Endothelial cell of umbilical vein (primary cell): ENCODE measurements at regions not wholly inside any gene's neighbourhood (a gene's known extent, or its start where the extent isn't known, plus 50 kb on each side); places are given as distances from the start of the nearest gene placed in this dataset.

Experiments used
- BruUV-seq: library from RNA; stranded (reverse); fragments of 400-500 nt; replicated peaks from 2 replicates; lab custom pipeline; 2021; lab: Mats Ljungman, UMichigan
- CTCF ChIA-PET: fragments of 300-600, 350-600 bp; sonication (Branson Sonifier 250); formaldehyde crosslinking; loops from one replicate; lab custom pipeline; 2021; ENCODE audit warnings: antibody characterized with exemption, inconsistent platforms; lab: Charles Lee
- POLR2A ChIA-PET: fragments of 300-600, 350-600 bp; sonication (Branson Sonifier 250); formaldehyde crosslinking; loops from one replicate; lab custom pipeline; 2021; ENCODE audit warnings: antibody characterized with exemption, inconsistent platforms; lab: Charles Lee
- DNase-seq: peaks from one replicate; pipeline ENCODE4 v3.0.0-alpha.2; 2011; ENCODE audit warnings: low read depth, low spot score
- FAIRE-seq: peaks from 2 replicates; lab custom pipeline; 2011; peaks lifted over from hg19 to GRCh38; lab: Jason Lieb, UNC
- H2AFZ ChIP-seq: 2 replicates; pipeline ENCODE4 v1.6.0; 2012; ENCODE audit warnings: low read depth, low read length, control low read depth, inconsistent platforms
- H3K27ac ChIP-seq: 2 replicates; pipeline ENCODE4 v1.5.1; 2011; ENCODE audit warnings: low read depth, mild to moderate bottlenecking, control low read depth, low read length, moderate library complexity; ENCODE audit not compliant: insufficient read depth
- H3K27me3 ChIP-seq, 2 experiments: 2 replicates each; pipeline versions ENCODE4 v1.6.0 to v1.6.1; 2011; ENCODE audit warnings: low read length in 2 of 2, mixed read lengths in 1 of 2; ENCODE audit not compliant: control insufficient read depth in 2 of 2, insufficient read depth in 2 of 2
- H3K36me3 ChIP-seq, 2 experiments: 2 replicates in 1 of 2; 3 replicates in 1 of 2; pipeline ENCODE4 v1.5.1; 2011; ENCODE audit warnings: low read length in 2 of 2, mild to moderate bottlenecking in 1 of 2, moderate library complexity in 1 of 2; ENCODE audit not compliant: control insufficient read depth in 2 of 2, insufficient read depth in 2 of 2; ENCODE audit errors: extremely low read depth in 1 of 2
- H3K4me1 ChIP-seq: 3 replicates; pipeline ENCODE4 v1.5.1; 2011; ENCODE audit warnings: mild to moderate bottlenecking, low read length; ENCODE audit not compliant: control insufficient read depth, insufficient read depth; ENCODE audit errors: extremely low read depth
- H3K4me2 ChIP-seq: 2 replicates; pipeline ENCODE4 v1.6.1; 2011; ENCODE audit warnings: low read length, control low read depth, mixed read lengths; ENCODE audit not compliant: insufficient read depth
- H3K4me3 ChIP-seq, 3 experiments: fragments of 200-600 bp in 1 of 3; sonication (generic), shearing (Covaris generic) in 1 of 3; replicated peaks in 1 of 3; 2 replicates each; pipeline ENCODE4 v1.5.1; 2011 to 2016; ENCODE audit warnings: control low read depth in 3 of 3, low read length in 3 of 3, mild to moderate bottlenecking in 2 of 3, inconsistent platforms in 1 of 3, low read depth in 1 of 3, moderate library complexity in 1 of 3; ENCODE audit not compliant: insufficient read depth in 1 of 3
- H3K79me2 ChIP-seq: 2 replicates; pipeline ENCODE4 v1.6.0; 2012; ENCODE audit warnings: low read length, inconsistent platforms; ENCODE audit not compliant: control insufficient read depth, insufficient read depth
- H3K9ac ChIP-seq: replicated peaks from 2 replicates; pipeline ENCODE3; 2011; ENCODE audit warnings: low read length, control low read depth; ENCODE audit not compliant: insufficient read depth; ENCODE audit errors: extremely low read depth
- H3K9me1 ChIP-seq: replicated peaks from 3 replicates; pipeline ENCODE4 v1.6.0; 2011; ENCODE audit warnings: mild to moderate bottlenecking, low read length; ENCODE audit not compliant: control insufficient read depth, insufficient read depth; ENCODE audit errors: extremely low read depth
- H3K9me3 ChIP-seq: replicated peaks from 2 replicates; pipeline ENCODE4 v1.5.1; 2012; ENCODE audit warnings: low read length, inconsistent platforms; ENCODE audit not compliant: control insufficient read depth, insufficient read depth
- H4K20me1 ChIP-seq: replicated peaks from 2 replicates; pipeline ENCODE3; 2011; ENCODE audit warnings: mild to moderate bottlenecking, low read length; ENCODE audit not compliant: control insufficient read depth, insufficient read depth; ENCODE audit errors: extremely low read depth
- EZH2 ChIP-seq: IDR thresholded peaks from 2 replicates; pipeline ENCODE4 v1.6.1; 2012; ENCODE audit warnings: borderline replicate concordance, low read depth, mild to moderate bottlenecking, moderate library complexity, low read length, inconsistent platforms; ENCODE audit not compliant: severe bottlenecking
- FOS ChIP-seq: IDR thresholded peaks from 2 replicates; pipeline ENCODE4 v1.6.1; 2011; ENCODE audit warnings: mild to moderate bottlenecking, low read length, moderate library complexity, borderline replicate concordance; ENCODE audit not compliant: insufficient read depth
- GATA2 ChIP-seq: IDR thresholded peaks from 2 replicates; pipeline ENCODE4 v1.7.0; 2011; ENCODE audit warnings: low read depth, mild to moderate bottlenecking, moderate library complexity, mixed read lengths, low read length; ENCODE audit not compliant: insufficient read length, insufficient read depth
- JUN ChIP-seq: IDR thresholded peaks from 2 replicates; pipeline ENCODE4 v1.6.1; 2011; ENCODE audit warnings: borderline replicate concordance, low read depth; ENCODE audit not compliant: insufficient read length, insufficient read depth
- MAX ChIP-seq: IDR thresholded peaks from 2 replicates; pipeline ENCODE4 v1.6.1; 2011; ENCODE audit not compliant: insufficient read depth, insufficient read length
- MYC ChIP-seq: IDR thresholded peaks from one replicate; pipeline ENCODE4 v1.6.1; 2011; ENCODE audit warnings: mild to moderate bottlenecking, low read depth, low read length
- POLR2A ChIP-seq: IDR thresholded peaks from 2 replicates; pipeline ENCODE4 v1.6.1; 2012; ENCODE audit warnings: low read depth, mild to moderate bottlenecking, control low read depth, low read length
- POLR2AphosphoS5 ChIP-seq: IDR thresholded peaks from 2 replicates; pipeline ENCODE4 v1.6.1; 2012; ENCODE audit warnings: low read depth, mild to moderate bottlenecking, control low read depth, low read length, moderate library complexity; ENCODE audit not compliant: insufficient read depth
- dilution Hi-C: fragments of 300-500 bp; cut with MboI; formaldehyde crosslinking; loops from one replicate; pipeline ENCODE4 v1.15.0; 2019; ENCODE audit warnings: low sequenced_read_pairs; ENCODE audit not compliant: extremely low pct_ligation_motif_present
- intact Hi-C: fragments of 100-400 bp; cut with micrococcal nuclease; formaldehyde crosslinking; loops from one replicate; pipeline ENCODE4 v1.10.0; 2022
- TF ChIP-seq, protein P1 (sequence below), 2 donors: IDR thresholded peaks; 1 replicate in 1 of 2; 2 replicates in 1 of 2; pipeline ENCODE4 v1.5.1; 2011; ENCODE audit warnings: low read length in 2 of 2, mild to moderate bottlenecking in 2 of 2, moderate library complexity in 2 of 2, control low read depth in 1 of 2, inconsistent platforms in 1 of 2, low read depth in 1 of 2; ENCODE audit not compliant: insufficient read depth in 1 of 2; ENCODE audit errors: extremely low read depth in 1 of 2

GRCh38 chr4:173932701-173933100 is 350.8 kb downstream of the FBXO8 start:
- Histone ChIP-seq H3K9me1 (no peaks in the 10 kb centered on the region), H3K9ac (no peak overlapping the region), H3K4me2 (no peak overlapping the region), H3K9me3 (no peaks in the 10 kb centered on the region), H4K20me1 (no peaks in the 10 kb centered on the region), H3K27ac (no peak overlapping the region), H3K4me3 (no peak overlapping the region), H3K79me2 (no peaks in the 10 kb centered on the region), H2AFZ (no peak overlapping the region), H3K4me1 (no peaks in the 10 kb centered on the region), H3K27me3 (no peaks in the 10 kb centered on the region), H3K36me3 (no peaks in the 10 kb centered on the region)
- no TSS peak for BruUV-seq
- no peak for TF ChIP-seq GATA2
- no peak for TF ChIP-seq EZH2
- TF ChIP-seq FOS = no peak
- TF ChIP-seq, protein P1, sequence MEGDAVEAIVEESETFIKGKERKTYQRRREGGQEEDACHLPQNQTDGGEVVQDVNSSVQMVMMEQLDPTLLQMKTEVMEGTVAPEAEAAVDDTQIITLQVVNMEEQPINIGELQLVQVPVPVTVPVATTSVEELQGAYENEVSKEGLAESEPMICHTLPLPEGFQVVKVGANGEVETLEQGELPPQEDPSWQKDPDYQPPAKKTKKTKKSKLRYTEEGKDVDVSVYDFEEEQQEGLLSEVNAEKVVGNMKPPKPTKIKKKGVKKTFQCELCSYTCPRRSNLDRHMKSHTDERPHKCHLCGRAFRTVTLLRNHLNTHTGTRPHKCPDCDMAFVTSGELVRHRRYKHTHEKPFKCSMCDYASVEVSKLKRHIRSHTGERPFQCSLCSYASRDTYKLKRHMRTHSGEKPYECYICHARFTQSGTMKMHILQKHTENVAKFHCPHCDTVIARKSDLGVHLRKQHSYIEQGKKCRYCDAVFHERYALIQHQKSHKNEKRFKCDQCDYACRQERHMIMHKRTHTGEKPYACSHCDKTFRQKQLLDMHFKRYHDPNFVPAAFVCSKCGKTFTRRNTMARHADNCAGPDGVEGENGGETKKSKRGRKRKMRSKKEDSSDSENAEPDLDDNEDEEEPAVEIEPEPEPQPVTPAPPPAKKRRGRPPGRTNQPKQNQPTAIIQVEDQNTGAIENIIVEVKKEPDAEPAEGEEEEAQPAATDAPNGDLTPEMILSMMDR (IDR thresholded peaks at IDR 0.05; ENCODE audit: extremely low read depth in 1 of 2, insufficient read depth in 1 of 2, low read depth in 1 of 2, low read length in 2 of 2) = no peak
- TF ChIP-seq POLR2AphosphoS5 = no peak
- no peak for TF ChIP-seq JUN
- TF ChIP-seq MAX = no peak
- TF ChIP-seq POLR2A = no peak
- no peak for TF ChIP-seq MYC
- POLR2A ChIA-PET = no interaction called here
- CTCF ChIA-PET = no interaction called here
- FAIRE-seq (no peak), DNase-seq (no peak)
- intact Hi-C loops (no loop called here), dilution Hi-C loops (no loop called here)
